ENCODE measurements at regions not wholly inside any gene's neighbourhood (a gene's known extent, or its start where the extent isn't known, plus 50 kb on each side); places are given as distances from the start of the nearest gene placed in this dataset.

GRCh38 chr22:48632646-48633246 lies 1194.9 kb downstream of the BRD1 start:
- TF ChIP-seq, protein P1, sequence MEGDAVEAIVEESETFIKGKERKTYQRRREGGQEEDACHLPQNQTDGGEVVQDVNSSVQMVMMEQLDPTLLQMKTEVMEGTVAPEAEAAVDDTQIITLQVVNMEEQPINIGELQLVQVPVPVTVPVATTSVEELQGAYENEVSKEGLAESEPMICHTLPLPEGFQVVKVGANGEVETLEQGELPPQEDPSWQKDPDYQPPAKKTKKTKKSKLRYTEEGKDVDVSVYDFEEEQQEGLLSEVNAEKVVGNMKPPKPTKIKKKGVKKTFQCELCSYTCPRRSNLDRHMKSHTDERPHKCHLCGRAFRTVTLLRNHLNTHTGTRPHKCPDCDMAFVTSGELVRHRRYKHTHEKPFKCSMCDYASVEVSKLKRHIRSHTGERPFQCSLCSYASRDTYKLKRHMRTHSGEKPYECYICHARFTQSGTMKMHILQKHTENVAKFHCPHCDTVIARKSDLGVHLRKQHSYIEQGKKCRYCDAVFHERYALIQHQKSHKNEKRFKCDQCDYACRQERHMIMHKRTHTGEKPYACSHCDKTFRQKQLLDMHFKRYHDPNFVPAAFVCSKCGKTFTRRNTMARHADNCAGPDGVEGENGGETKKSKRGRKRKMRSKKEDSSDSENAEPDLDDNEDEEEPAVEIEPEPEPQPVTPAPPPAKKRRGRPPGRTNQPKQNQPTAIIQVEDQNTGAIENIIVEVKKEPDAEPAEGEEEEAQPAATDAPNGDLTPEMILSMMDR (conservative IDR thresholded peaks at IDR 0.05; ENCODE audit: low read depth, low read length): no peak
- no peak for TF ChIP-seq EZH2 (IDR thresholded peaks at IDR 0.05; ENCODE audit: low read length, unreplicated experiment)

All from PC-3 (cell line).